Psoas muscle (tissue), 7 donors: ENCODE measurements at regions not wholly inside any gene's neighbourhood (a gene's known extent, or its start where the extent isn't known, plus 50 kb on each side); places are given as distances from the start of the nearest gene placed in this dataset.

Experiments used
- ATAC-seq, 4 donors: fragments of 200-7000 bp; cut with Tn5 transposase; one replicate each; pipeline ENCODE4 v1.9.1; 2020; ENCODE audit warnings: moderate library complexity in 3 of 4, mild to moderate bottlenecking in 2 of 4
- DNase-seq, 2 donors: peaks; one replicate each; pipeline ENCODE4 v3.0.0-alpha.2; 2020
- H3K27ac ChIP-seq: fragments of 200-600 bp; one replicate; pipeline ENCODE4 v1.8.0; 2022
- H3K27me3 ChIP-seq, 3 donors: fragments of 200-600 bp in 1 of 3; one replicate each; pipeline versions ENCODE4 v1.6.1 to v1.8.0; 2013 to 2022; ENCODE audit warnings: low read length in 2 of 3, mild to moderate bottlenecking in 2 of 3, moderate library complexity in 1 of 3; ENCODE audit not compliant: insufficient read depth in 3 of 3
- H3K36me3 ChIP-seq, 2 donors: fragments of 200-600 bp in 1 of 2; one replicate each; pipeline versions ENCODE4 v1.6.1 to v1.8.0; 2013 to 2022; ENCODE audit warnings: low read depth in 1 of 2, mild to moderate bottlenecking in 1 of 2, moderate library complexity in 1 of 2; ENCODE audit not compliant: insufficient read depth in 1 of 2
- H3K4me1 ChIP-seq: fragments of 200-600 bp; one replicate; pipeline ENCODE4 v1.8.0; 2022
- H3K4me3 ChIP-seq: fragments of 200-600 bp; one replicate; pipeline ENCODE4 v1.8.0; 2022; ENCODE audit warnings: mild to moderate bottlenecking
- H3K9me3 ChIP-seq: fragments of 200-600 bp; one replicate; pipeline ENCODE4 v1.8.0; 2022
- CTCF ChIP-seq: fragments of 200-600 bp; IDR thresholded peaks from one replicate; pipeline ENCODE4 v1.8.0; 2022; ENCODE audit warnings: antibody characterized with exemption
- WGBS, 3 donors: extraction: QIAGEN DNeasy Blood & Tissue Kit; methylation state at CpG; one replicate each; pipeline versions ENCODE4 v1.1.6 to v1.1.7; 2013; 5-methylcytosine and 5-hydroxymethylcytosine counted together
- intact Hi-C, 2 donors: fragments of 100-400 bp; cut with DNase I; formaldehyde crosslinking; loops; one replicate each; pipeline versions ENCODE4 v1.11.0 to v1.14.2; 2022
- donor health status: healthy with polysubstance abuse.
- donor health status: DM: no; HTN: no; CAD: no; lungs with moderate emphysema.
- donor health status: Bipolar disorder and iron deficiency.
- donor health status: healthy.
- donor health status: DM: yes; HTN: yes; CAD: no.
- donor health status: DM: no; HTN: no; CAD: no.
- donor health status: DM: yes; HTN: yes; CAD: no.

GRCh38 chr5:118434522-118434921, 553.8 kb downstream of the DTWD2 start:
- 71 to 84% (median 82%) methylated on average over 2 of the region's 2 CpGs for WGBS, 3 donors
- ATAC-seq (no peak), DNase-seq (no peak)
- TF ChIP-seq CTCF = no peak
- no peak overlapping the region for H3K27ac ChIP-seq
- no peaks in the 10 kb centered on the region for H3K36me3 ChIP-seq
- no peaks in the 10 kb centered on the region for H3K27me3 ChIP-seq
- intact Hi-C loops = no loop called here
- H3K4me1 ChIP-seq = no peaks in the 10 kb centered on the region
- H3K9me3 ChIP-seq = no peaks in the 10 kb centered on the region
- no peak overlapping the region for H3K4me3 ChIP-seq

- ATAC-seq (no peak), DNase-seq (no peak)
- no peak overlapping the region for H3K27ac ChIP-seq
- H3K9me3 ChIP-seq = no peaks in the 10 kb centered on the region
- WGBS, 3 donors = 78 to 91% (median 86%) methylated on average over 2 of the region's 2 CpGs
- no peaks in the 10 kb centered on the region for H3K36me3 ChIP-seq
- H3K4me3 ChIP-seq = no peak overlapping the region
- intact Hi-C loops = no loop called here
- no peaks in the 10 kb centered on the region for H3K4me1 ChIP-seq
- no peak for TF ChIP-seq CTCF
- no peaks in the 10 kb centered on the region for H3K27me3 ChIP-seq
Observed at GRCh38 chr5:118430076-118430475, 558.3 kb downstream of the DTWD2 start.

GRCh38 chr5:118407958-118408357, 580.4 kb downstream of the DTWD2 start:
- Histone ChIP-seq H3K36me3 (no peaks in the 10 kb centered on the region), H3K4me3 (no peak overlapping the region), H3K9me3 (no peaks in the 10 kb centered on the region), H3K27ac (no peak overlapping the region), H3K4me1 (no peaks in the 10 kb centered on the region), H3K27me3 (no peaks in the 10 kb centered on the region)
- intact Hi-C loops = no loop called here
- DNase-seq (no peak), ATAC-seq (no peak)
- no peak for TF ChIP-seq CTCF

GRCh38 chr5:118405650-118406061, 582.7 kb downstream of the DTWD2 start:
- Histone ChIP-seq H3K27ac (no peak overlapping the region), H3K4me3 (no peak overlapping the region), H3K27me3 (no peaks in the 10 kb centered on the region), H3K4me1 (no peaks in the 10 kb centered on the region), H3K9me3 (no peaks in the 10 kb centered on the region), H3K36me3 (no peaks in the 10 kb centered on the region)
- WGBS, 3 donors = 23 to 37% (median 25%) methylated on average over 5 of the region's 5 CpGs
- intact Hi-C loops = no loop called here
- no peak for ATAC-seq
- no peak for TF ChIP-seq CTCF
- DNase-seq = no peak

- 76 to 87% (median 78%) methylated on average over 4 of the region's 4 CpGs for WGBS, 3 donors
- H3K4me1 ChIP-seq = no peaks in the 10 kb centered on the region
- H3K27me3 ChIP-seq = no peaks in the 10 kb centered on the region
- H3K27ac ChIP-seq = no peak overlapping the region
- TF ChIP-seq CTCF = no peak
- H3K36me3 ChIP-seq = no peaks in the 10 kb centered on the region
- H3K4me3 ChIP-seq = no peak overlapping the region
- intact Hi-C loops = no loop called here
- DNase-seq = no peak
- no peaks in the 10 kb centered on the region for H3K9me3 ChIP-seq
- no peak for ATAC-seq
Observed at GRCh38 chr5:118397236-118397635, 591.1 kb downstream of the DTWD2 start.
